Effector memory CD4-positive, alpha-beta T cell (primary cell): ENCODE measurements at regions not wholly inside any gene's neighbourhood (a gene's known extent, or its start where the extent isn't known, plus 50 kb on each side); places are given as distances from the start of the nearest gene placed in this dataset.
"Not testable (repeated sequence)": the region's sequence is repeated elsewhere in the genome, so short reads cannot be mapped to it uniquely, and the experiment has no call there.

Source experiments
- DNase-seq, 3 donors: peaks; one replicate each; pipeline ENCODE4 v3.0.0-alpha.2; 2020
- H3K27ac ChIP-seq: 2 replicates; pipeline ENCODE4 v1.7.0; 2013; ENCODE audit warnings: mild to moderate bottlenecking, low read length, moderate library complexity; ENCODE audit not compliant: insufficient read depth, poor library complexity, severe bottlenecking
- H3K27me3 ChIP-seq: replicated peaks from 2 replicates; pipeline ENCODE4 v1.7.0; 2013; ENCODE audit warnings: mild to moderate bottlenecking, low read length; ENCODE audit not compliant: insufficient read depth, control insufficient read depth, poor library complexity, severe bottlenecking
- H3K36me3 ChIP-seq: 2 replicates; pipeline ENCODE4 v1.7.0; 2013; ENCODE audit warnings: mild to moderate bottlenecking, low read length, moderate library complexity; ENCODE audit not compliant: control insufficient read depth, insufficient read depth
- H3K4me1 ChIP-seq: 2 replicates; pipeline ENCODE4 v1.7.0; 2013; ENCODE audit warnings: low read length, mild to moderate bottlenecking; ENCODE audit not compliant: control insufficient read depth, insufficient read depth, poor library complexity, severe bottlenecking
- H3K4me3 ChIP-seq: 2 replicates; pipeline ENCODE4 v1.7.0; 2013; ENCODE audit warnings: low read length, low read depth, mild to moderate bottlenecking; ENCODE audit not compliant: insufficient read depth, poor library complexity, severe bottlenecking
- H3K9me3 ChIP-seq: 2 replicates; pipeline ENCODE4 v1.7.0; 2013; ENCODE audit warnings: mild to moderate bottlenecking, low read length, moderate library complexity; ENCODE audit not compliant: control insufficient read depth

DNA sequence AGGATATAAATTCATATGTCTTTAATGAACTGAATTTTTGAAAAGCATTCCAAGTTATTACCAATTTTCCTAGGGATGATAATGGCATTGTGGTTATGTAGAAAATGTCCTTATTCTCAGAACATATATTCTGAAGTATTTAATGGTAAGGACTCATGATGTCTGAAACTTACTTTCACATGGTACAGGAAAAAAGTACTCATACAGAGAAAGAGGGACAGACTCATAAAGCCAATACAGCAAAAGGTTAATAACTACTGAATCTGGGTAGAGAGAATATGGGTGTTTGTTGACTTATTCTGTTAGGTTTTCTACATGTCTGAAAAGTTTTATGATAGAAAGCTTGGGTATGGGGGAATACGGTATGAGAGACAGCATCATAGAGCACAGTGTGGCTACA lies 84.3 kb upstream of the SERTAD2 start:
- Histone ChIP-seq H3K4me1 (no peaks in the 10 kb centered on the region), H3K27me3 (no peaks in the 10 kb centered on the region), H3K4me3 (no peak overlapping the region), H3K36me3 (no peaks in the 10 kb centered on the region), H3K9me3 (no peaks in the 10 kb centered on the region), H3K27ac (no peak overlapping the region)
- DNase-seq, result no peak

DNA sequence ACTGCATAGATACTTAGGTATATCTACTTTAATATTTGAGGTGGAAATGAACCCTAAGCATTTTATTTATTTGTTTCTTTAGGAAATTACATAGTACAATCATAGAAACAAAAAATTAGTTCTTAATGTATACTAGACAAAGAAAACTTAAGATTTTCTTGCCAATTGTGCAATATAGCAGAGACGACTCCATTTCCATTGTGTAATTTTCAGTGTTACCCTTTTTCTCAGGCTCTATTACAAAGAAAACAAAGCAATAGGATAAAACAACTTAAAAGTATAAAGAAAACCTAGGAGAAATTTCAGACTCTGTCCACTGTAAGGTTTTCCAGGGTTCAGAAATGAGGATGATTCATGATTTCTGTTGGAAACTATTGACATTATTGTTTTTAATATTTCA lies 89.0 kb upstream of the SERTAD2 start:
- Histone ChIP-seq H3K9me3 (no peaks in the 10 kb centered on the region), H3K4me3 (no peak overlapping the region), H3K4me1 (no peaks in the 10 kb centered on the region), H3K36me3 (no peaks in the 10 kb centered on the region), H3K27ac (no peak overlapping the region), H3K27me3 (no peaks in the 10 kb centered on the region)
- no peak for DNase-seq

DNA sequence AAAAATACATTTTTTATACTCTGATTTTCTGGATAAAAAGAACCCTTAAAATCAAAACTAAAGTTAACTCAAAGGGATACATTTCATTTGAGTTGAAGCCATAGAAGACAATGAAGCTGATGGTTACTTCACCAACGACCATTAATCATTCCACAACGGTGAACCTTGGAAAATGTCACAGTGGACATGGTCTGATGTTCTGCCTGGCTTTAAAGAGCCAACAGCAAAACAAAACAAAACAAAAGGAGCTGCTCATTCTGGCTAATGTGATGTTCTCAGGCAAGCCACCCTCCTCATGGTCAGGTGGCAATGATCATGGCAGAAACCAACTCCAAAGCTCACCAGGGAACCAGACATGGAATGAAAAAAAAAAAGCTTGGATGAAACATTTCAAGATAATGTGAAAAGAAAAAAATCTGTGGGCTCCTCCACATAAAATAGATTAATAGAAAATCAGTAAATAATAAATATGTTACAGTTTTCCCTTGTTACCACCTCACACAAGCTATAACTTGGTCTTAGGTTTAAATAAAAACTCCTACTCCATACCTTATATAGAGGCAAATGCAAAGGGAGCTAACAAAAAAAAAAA lies 90.1 kb upstream of the SERTAD2 start:
- H3K4me3 ChIP-seq, result no peak overlapping the region
- no peaks in the 10 kb centered on the region for H3K9me3 ChIP-seq
- no peak for DNase-seq
- H3K4me1 ChIP-seq, result no peaks in the 10 kb centered on the region
- no peaks in the 10 kb centered on the region for H3K27me3 ChIP-seq
- H3K36me3 ChIP-seq, result no peaks in the 10 kb centered on the region
- no peak overlapping the region for H3K27ac ChIP-seq

DNA sequence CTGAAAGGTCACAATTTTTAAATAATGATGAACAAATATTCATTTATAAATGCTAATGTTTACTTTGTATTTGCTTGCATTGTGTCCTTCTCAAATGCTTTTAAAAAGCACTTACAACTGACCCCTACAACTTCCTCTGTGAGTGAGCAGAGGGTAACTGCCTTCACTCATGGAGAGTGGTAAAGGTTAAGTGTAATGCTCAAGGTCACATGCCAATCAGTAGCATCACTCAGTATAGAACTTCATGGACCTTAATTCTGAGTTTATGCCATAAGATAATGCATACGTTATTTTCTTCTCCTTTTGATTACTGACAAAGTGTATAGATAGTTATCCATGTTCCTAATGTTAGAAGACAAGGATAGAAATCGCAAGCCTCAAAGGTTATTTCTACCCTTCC lies 91.8 kb upstream of the SERTAD2 start:
- Histone ChIP-seq H3K4me3 (no peak overlapping the region), H3K27me3 (no peaks in the 10 kb centered on the region), H3K9me3 (no peaks in the 10 kb centered on the region), H3K4me1 (peaks cover 6% of the 10 kb centered on the region), H3K36me3 (no peaks in the 10 kb centered on the region), H3K27ac (no peak overlapping the region)
- DNase-seq, result no peak

DNA sequence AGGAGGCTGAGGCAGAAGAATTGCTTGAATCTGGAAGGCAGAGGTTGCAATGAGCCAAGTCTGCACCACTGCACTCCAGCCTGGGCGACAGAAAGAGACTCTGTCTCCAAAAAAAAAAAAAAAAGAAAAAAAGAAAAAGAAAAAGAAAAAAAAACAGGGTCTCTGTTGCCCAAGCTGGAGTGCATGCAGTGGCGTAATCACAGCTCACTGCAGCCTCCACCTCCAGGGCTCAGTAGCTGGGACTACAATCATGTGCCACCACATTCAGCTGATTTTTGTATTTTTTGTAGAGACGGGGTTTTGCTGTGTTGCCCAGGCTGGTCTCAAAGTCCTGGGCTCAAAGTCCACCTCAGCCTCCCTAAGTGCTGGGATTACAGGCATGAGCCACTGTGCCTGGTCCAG lies 94.0 kb upstream of the SERTAD2 start:
- DNase-seq, H3K27ac ChIP-seq, H3K36me3 ChIP-seq, H3K9me3 ChIP-seq, H3K4me3 ChIP-seq, H3K27me3 ChIP-seq: not testable (repeated sequence)
- H3K4me1 ChIP-seq, result peaks cover 11% of the 10 kb centered on the region

DNA sequence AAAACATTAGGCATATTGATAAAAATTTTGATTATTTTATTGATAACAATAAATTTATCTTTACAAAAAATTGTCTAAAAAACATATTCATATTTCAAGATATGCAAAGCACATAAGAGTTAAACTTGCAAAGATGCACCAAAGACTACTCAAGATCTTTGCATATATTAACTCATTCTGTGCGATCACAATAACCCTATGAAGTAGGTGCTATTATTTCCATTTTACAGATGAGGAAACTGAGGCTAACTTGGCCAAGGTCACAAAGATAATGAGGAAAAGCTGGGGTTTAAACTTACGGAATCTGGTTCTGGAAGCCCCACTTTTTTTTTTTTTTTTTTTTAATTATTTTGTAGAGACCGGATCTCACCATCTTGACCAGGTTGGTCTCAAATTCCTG lies 94.4 kb upstream of the SERTAD2 start:
- H3K4me3 ChIP-seq, result no peak overlapping the region
- H3K4me1 ChIP-seq, result peaks cover 11% of the 10 kb centered on the region
- no peaks in the 10 kb centered on the region for H3K27me3 ChIP-seq
- no peaks in the 10 kb centered on the region for H3K9me3 ChIP-seq
- no peak for DNase-seq
- H3K36me3 ChIP-seq, result no peaks in the 10 kb centered on the region
- H3K27ac ChIP-seq, result no peak overlapping the region

DNA sequence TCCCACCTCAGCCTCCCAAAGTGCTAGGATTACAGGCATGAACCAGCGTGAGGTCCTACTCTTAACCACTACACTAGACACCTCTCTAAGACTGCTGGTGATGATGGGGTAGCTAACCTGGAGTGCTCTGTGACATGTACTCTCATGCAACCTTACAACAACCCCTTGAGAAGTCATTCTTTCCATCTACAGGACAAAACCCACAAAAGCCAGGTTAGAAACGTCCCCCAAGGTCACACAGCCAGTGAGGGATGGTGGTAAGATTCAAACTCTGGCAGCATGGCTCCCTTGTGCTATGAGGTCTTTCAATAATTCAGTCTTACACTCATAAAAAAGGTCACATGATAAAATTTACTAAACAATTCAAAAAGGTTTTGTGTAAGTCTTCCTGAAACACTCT lies 94.8 kb upstream of the SERTAD2 start:
- no peaks in the 10 kb centered on the region for H3K27me3 ChIP-seq
- H3K4me3 ChIP-seq, result no peak overlapping the region
- no peak overlapping the region for H3K27ac ChIP-seq
- H3K36me3 ChIP-seq, result no peaks in the 10 kb centered on the region
- H3K9me3 ChIP-seq, result no peaks in the 10 kb centered on the region
- peaks cover 11% of the 10 kb centered on the region for H3K4me1 ChIP-seq
- no peak for DNase-seq

DNA sequence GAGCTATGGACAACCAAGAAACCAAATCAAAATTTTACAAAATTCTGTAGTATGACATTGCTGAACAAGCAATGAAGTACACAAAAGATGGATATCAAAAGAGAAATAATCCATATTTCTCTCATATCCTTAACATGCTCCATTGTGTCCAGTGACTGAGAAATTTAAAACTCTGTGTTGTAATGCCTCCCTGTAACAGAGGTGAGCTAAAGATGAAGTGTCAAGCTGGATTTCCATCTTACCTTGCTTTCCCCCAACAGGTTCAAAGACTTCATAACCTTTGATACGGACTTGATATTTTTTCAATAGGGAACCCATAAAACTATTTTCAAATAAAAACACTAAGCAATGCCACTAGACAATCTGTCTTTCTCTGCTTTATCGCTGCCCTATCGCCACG lies 95.7 kb upstream of the SERTAD2 start:
- Histone ChIP-seq H3K4me1 (peaks cover 11% of the 10 kb centered on the region), H3K4me3 (peak overlapping the region; percentile 89), H3K27ac (peak overlapping the region; percentile 88), H3K27me3 (no peaks in the 10 kb centered on the region), H3K36me3 (no peaks in the 10 kb centered on the region), H3K9me3 (no peaks in the 10 kb centered on the region)
- no peak for DNase-seq

DNA sequence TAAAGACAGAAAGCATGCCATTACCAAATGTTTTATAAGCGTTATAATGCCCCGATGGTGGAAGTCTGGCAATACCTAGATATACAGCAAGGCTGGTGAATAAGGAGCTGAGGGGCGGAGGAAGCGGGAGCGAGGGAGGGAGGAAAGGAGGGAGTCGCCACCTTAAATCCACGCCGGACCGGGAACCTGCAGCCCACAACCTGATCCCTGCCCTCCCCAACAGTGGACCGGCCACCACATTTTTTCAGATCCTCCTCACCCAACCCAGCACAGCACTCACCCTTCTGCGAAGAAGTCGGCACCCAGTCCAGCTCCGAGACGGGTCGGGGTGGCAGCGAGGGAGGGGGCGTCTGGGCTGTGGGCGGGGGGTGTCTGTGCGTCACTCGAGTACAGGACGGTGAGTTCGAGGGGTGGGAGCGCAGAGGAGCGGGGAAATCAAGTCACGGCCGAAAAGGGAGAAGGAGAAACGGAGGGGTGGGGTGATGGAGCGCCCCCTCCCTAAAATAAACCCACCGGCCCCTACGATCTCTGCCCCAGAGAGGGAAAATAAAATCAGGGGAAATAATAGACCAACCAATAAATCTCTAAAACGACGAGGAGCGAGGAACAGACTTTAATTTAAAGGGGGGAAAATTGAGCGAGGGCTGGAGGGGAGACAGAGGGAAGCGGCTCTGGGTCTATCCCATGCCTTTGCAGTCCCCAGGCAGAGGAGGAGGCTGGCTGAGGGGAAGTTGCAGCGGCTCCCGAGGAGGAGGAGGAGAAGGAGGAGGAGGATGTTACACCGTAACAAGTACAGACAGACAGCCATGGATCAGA lies 96.5 kb upstream of the SERTAD2 start:
- Histone ChIP-seq H3K27me3 (no peaks in the 10 kb centered on the region), H3K36me3 (no peaks in the 10 kb centered on the region), H3K4me1 (peaks cover 11% of the 10 kb centered on the region), H3K27ac (peak overlapping the region; percentile 88), H3K9me3 (no peaks in the 10 kb centered on the region), H3K4me3 (peak overlapping the region; percentile 89)
- peak in 2 of 3 donors; percentile 15 to 20 for DNase-seq

DNA sequence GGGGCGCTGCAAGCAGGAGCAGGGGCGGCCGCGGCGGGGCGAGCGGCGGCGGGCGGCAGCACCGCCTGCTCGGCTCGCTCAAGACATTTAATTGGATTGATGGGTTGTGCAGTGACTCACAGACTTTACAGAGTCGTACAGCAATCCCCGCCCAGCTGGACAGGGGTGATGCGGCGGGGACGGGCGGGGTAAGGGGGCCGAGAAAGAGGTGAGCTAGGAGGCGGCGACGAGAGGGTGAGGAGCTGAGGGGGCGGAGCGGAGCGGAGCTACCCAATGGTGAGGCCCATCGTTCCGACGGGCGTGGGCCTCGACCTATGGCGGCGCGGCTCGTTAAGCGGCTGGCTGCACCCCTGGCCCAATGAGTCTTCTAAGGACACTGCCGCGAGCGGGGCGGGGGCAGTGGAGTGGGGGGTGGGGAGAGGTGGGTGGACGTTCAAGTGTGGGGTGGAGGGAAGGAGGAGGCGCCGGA lies 97.1 kb upstream of the SERTAD2 start:
- Histone ChIP-seq H3K4me3 (peak overlapping the region; percentile 89), H3K27me3 (no peaks in the 10 kb centered on the region), H3K27ac (peak overlapping the region; percentile 88), H3K36me3 (no peaks in the 10 kb centered on the region), H3K9me3 (no peaks in the 10 kb centered on the region), H3K4me1 (peaks cover 11% of the 10 kb centered on the region)
- DNase-seq, result peak in 2 of 3 donors; percentile 96 to 98
